GM19395 (cell line): ENCODE measurements at regions not wholly inside any gene's neighbourhood (a gene's known extent, or its start where the extent isn't known, plus 50 kb on each side); places are given as distances from the start of the nearest gene placed in this dataset.
"Not testable (repeated sequence)": the region's sequence is repeated elsewhere in the genome, so short reads cannot be mapped to it uniquely, and the experiment has no call there.

Source experiments
- ATAC-seq: cut with Tn5 transposase; IDR thresholded peaks from one replicate; pipeline ENCODE4 v1.9.1; 2021; ENCODE audit warnings: mild to moderate bottlenecking, moderate library complexity; ENCODE audit not compliant: unreplicated experiment

DNA sequence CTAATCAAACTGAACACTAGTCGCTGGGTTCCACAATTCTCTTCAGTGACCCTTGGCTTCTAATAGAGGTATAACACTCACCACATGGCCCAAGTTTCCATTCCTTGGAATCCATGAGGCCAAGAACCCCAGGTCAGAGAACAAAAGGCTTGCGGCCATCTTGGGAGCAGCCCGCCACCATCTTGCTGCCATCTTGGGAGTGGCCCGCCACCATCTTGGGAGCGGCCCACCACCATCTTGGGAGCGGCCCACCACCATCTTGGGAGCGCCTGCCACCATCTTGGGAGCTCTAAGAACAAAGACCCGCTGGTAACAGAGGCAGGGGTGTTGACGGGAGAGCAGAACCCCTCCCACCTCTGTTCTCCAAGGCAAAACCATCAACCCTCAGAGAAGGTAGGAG lies 493.4 kb downstream of the MATN1 start:
- ATAC-seq, result no peak

DNA sequence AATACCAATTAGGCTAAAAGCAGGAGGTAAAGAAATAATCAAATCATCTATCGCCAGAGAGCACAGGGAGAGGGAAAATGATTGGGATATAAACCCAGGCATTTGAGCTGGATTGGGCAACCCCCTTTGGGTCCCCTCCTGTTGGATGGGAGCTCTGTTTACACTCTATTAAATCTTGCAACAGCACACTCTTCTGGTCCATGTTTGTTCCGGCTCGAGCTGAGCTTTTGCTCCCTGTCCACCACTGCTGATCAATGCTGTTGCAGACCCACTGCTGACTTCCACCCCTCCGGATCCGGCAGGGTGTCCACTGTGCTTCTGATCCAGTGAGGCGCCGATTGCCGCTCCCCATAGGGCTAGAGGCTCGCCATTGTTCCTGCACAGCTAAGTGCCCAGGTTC lies 493.8 kb downstream of the MATN1 start:
- no peak for ATAC-seq

DNA sequence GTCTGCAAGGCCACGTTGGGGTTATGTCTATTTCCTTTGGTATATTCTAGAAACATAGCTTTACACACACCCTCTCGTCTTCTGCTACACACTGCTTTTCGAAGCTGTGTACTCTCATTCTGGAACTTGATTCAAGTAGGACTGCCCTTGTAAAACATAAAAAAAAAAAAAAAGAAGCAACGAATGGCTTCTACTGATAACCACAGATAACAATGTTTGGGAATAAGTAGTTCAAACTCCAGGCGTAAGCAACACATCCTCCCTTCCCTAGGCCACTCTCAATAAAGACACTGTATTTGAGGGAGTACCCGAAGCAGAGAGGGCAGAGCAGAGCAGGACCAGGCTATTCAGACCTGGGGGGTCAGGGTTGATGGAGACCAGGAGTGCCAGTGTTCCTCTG lies 496.7 kb downstream of the MATN1 start:
- ATAC-seq, result no peak

DNA sequence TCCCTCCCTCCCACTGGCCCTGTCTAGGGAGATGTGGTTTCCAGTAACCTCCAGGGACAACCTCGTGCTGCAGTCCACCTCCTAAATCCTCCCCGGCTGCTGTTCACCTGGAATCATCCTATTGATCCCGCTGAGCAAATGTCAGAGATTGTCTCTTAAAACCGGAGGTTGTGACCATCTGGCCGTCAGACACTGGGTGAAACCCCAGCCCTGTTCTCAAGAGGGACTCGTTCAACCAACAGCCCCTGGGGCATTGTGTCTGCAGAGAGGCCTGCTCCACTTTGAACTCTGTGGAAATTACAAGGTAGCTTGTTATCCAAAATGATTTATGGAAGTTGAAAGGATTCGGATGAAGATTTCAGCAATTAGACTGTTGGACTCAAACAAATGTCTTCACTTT lies 498.0 kb downstream of the MATN1 start:
- no peak for ATAC-seq

DNA sequence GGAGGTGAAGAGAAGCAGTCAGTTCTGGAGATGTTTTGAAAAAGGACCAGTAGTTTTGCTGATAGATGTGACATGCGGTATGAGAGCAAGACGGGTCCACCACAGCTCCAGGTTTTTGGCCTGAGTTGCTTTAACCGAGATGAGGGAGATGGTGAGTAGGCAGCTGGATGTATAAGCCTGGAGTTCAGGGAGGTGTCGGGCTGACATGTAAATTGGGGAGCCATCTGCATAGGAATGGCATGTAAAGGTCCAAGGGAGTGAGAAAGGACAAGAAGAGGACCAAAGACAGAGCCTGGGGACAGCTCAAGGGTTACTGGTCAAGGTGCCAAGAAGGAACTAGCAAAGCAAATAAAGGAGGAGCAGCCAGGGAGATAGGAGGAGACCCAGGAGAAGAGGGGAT lies 503.7 kb downstream of the MATN1 start:
- ATAC-seq, result no peak

DNA sequence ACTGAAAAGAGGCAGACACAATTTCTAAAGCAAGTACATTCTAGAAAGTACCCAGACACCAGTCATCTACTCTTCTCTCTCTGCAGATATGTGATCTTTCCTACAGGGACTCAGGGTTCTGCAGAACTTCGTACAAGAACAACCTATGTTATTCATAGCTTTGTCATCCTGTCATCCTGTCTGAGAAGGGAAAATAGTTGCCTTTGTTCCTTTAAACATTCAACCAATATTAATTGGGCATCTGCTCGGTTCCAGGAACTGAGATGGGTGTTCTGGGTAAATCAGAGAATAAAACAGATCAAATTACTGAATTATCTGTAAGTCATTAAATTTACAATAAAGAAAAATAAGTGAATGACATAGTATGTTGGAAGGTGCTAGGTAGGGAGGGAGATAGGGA lies 504.9 kb downstream of the MATN1 start:
- no peak for ATAC-seq

DNA sequence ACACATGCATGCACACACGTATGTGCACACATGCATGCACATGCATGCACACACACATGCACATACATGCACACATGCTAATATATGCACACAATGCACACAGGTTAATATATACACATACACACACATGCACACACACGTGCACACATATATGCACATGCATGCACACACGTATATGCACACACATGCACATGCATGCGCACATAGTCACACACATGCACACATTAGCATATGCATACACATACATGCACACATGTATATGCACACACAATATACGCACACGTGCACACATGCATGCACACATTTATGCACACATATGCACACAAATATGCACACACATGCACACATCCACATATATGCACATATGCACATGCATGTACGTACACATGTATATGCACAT lies 506.8 kb downstream of the MATN1 start:
- no peak for ATAC-seq

DNA sequence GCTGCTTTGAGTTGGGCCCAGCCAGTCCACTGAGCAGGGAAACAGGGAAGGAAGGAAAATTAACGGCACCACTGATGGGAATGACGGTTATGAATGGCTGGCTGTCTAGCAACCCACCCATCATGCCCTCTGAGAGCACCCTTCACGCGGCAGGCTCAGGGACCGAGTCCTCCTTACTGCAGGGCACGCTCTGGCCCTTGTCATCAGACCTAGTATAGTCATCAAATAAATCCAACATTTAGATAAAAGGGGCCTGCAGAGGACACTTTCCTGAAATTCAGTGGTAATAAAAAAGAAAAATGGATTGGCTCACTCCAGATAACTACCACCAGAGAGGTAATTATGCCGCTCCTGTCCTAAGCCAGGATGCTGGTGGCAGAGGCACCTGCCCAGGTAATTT lies 509.4 kb downstream of the MATN1 start:
- no peak for ATAC-seq

DNA sequence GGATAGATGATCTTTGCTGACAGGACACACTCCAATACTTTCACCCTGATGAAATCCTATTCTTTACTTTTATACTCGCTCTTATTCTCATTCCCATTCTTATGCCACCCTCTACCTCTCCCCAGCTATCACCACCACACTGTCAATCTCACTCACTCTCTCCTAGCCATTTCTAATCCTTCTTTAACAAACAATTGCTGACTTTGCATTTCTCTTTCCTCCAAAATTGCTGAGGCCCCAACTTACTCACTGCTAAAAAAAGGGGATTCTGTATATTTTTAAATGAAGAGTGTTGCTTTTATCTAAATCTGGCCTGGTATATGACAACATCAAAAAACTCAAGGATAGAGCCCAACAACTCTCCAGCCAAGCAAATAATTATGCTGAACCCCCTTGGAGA lies 515.4 kb downstream of the MATN1 start:
- ATAC-seq, result not testable (repeated sequence)

DNA sequence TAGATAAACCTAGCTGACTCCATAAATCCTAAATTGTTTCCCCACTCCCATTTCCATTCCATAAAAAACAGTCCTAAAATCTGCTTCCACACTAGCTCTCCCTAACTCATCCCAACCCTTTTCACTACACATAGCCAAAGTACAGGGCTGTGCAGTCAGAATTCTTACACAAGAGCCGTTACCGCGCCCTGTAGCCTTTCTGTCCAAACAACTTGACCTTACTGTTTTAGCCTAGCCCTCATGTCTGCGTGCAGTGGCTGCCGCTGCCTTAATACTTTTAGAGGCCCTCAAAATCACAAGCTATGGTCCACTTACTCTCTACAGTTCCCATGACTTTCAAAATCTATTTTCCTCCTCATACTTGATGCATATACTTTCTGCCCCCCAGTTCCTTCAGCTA lies 516.8 kb downstream of the MATN1 start:
- not testable (repeated sequence) for ATAC-seq

DNA sequence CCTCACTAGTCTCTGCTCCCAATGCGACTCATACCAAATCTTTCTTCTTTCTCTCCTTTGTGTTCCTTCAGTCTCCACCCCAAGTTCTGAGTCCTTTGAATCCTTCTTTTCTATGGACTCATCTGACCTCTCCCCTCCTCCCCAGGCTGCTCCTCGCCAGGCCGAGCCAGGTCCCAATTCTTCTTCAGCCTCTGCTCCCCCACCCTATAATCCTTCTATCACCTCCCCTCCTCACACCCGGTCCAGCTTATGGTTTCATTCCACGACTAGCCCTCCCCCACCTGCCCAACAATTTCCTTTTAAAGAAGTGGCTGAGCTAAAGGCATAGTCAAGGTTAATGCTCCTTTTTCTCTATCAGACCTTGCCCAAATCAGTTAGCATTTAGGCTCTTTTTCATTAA lies 518.5 kb downstream of the MATN1 start:
- ATAC-seq, result not testable (repeated sequence)

DNA sequence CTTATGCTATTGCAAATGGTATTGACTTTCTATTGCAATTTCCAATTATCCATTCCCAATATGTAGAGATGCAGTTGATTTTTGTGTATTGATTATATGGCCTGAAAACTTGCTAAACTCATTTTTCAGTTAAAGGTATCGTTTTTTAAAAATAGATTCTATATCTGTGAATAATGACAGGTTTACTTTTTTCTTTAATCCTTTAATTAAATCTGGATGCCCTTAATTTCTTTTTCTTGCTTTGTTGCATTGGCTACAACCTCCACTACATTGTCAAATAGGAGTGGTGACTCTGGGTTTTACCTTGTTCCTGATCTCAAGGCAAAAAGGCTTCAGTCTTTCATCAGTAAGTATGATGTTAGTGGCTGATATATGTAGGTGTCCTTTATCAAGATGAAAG lies 522.4 kb downstream of the MATN1 start:
- ATAC-seq, result no peak

DNA sequence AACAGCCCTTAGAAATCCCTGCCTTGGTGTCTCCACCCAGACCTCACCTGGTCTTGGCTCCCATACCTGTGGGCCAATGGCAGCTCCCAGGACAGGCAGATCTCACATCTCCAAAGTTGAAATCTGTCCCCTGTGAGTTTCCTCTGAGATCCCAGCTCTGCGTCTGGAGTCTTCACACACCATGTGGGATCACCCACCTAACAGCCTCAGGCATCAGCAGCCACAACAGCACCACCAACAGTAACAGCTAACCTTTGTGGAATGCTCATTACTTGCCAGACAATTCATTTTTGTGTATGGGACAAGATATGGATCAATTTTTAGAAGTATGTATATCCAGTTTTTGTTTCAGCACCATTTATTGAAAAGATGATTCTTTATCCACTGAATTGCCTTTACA lies 523.2 kb downstream of the MATN1 start:
- no peak for ATAC-seq

DNA sequence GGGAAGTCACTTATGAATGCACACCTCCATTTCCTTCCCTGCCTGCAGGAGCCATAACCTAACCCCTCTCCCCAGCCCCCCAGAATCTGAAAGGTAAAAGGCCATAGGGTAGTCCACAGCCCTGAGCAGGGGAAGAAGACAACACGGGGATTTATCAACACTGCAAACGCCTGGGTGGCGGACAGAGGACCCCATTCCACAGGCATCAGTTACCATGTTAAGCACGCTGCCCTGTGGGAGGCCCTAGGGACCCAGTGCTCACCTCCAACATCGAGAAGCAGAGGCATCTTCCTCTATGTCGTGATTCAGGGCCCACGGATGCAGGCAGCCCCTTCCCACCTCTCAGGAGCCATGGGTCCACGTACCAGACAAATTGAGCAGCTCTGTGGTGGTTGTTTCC lies 523.8 kb downstream of the MATN1 start:
- no peak for ATAC-seq

DNA sequence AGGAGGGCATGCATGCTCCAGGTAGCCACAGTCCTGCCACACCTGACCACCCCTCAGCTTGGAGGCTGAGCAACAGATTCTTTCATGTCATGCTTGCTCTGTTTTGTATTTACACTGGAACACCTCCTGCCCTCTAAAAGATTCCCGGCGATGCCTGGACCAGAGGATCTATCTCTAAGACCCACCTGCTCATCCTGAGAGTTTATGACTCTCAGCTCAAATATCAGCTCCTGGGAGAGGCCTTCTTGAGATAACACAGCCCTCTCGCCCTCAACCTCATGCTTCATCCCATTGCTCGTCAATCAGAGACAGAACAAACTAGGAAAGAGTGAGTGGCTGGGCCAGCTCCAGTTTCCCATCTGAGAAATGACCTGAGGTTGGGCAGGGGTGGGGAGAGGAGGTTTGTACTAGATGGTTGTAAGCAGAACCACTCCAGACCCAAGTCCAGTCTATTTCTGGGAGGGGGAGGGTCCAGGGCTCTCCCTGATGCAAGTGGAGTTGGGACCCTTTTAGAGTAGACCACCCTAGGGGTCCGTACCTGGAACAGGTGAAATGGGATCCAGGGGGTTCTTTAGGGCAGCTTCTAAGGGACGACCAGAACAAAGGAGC lies 524.5 kb downstream of the MATN1 start:
- ATAC-seq, result no peak

DNA sequence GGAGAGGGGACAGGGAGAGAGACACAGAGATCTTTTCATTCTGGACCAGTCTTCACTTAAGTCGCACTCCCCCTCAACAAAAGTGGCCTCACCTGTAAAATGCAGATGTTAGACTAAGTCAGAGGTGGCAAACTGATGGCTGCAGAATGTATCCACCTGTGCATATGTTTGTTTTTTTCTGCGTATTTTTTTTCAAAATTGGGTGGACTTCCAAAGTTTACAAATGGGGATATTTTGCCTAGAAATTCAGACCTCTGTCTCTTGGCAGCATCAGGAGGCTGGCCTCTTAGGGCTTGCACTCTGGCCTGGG lies 525.0 kb downstream of the MATN1 start:
- no peak for ATAC-seq

DNA sequence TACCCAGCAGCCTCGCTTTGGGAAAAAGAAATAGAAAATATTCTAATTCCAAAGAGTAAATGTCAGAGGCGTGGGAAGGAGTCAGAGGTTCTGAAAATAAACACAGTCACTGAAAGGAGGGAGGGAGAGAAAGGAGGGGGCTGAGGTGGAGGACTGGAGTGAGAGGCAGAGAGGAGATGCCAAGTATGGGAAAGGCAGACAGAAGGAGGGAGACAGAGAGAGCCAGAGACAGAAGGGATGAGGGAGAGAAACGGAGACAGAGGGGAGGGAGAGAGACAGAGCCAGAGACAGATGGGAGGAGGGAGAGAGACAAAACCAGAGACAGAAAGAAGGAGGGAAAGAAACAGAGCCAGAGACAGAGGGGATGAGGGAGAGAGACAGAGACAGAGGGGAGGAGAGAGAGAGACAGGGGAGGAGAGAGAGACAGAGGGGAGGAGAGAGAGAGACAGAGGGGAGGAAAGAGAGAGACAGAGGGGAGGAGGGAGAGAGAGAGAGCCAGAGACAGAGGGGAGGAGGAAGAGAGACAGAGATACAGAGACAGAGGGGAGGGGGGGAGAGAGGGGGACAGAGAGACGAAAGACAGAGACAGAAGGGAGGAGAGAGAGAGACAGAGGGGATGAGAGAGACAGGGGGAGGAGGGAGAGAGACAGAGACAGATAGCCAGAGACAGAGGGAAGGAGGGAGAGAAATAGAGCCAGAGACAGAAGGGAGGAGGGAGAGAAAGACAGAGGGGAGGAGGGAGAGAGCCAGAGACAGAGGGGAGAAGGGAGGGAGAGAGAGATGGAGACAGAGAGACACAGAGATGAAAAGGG lies 525.5 kb downstream of the MATN1 start:
- ATAC-seq, result no peak

DNA sequence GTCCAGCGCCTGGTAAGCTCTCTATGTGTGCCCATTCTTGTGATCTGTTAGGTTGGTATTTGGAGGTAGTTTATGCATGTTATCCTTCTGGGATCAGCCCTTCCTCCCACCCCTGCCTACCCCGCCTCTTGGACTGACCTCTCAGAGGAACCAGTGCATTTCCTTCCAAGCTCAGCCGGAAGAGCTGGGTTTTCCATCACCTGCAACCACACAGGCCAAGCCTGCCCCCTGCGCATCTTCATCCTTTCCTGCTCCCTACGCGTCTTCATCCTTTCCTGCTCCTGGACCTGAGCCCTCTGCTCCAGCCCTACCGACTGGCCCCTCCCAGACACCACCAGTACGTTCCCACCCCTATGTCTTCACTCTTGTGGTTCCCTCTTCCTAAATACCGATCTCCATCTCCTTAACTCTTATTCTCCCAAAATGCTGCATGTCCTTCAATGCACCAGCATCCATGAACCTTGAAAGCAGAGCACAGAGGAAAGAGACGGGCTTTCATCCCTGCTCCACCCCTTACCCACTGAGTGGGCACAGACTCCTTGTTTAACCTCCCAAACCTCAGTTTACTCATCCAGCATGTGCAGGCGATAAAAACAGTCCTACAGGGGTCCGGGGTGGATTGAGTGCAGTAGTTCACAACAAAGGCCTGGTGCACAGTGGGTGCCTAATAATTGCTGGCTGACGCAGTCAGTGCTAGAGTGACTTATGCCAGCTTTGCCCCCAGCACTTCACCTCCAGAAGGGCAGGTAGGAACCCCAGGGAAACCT lies 526.3 kb downstream of the MATN1 start:
- no peak for ATAC-seq

DNA sequence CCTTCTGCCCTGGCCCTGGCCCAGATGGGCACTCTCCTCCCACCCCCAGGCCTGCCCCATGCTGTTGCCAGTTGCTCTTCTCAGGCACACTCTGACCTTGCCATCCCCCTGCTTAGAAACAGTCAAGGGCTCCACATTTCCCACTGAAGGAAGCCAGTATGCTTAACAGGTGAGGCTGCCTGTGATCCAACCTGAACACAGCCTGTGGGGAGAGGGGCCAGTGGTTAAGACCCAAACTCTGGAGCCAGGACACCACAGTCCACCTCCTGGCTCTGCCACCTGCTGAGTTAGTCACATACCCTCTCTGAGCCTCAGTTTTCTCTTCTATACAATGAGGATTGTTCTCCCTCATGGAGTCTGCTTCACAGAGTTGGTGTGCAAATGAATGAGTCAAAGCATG lies 526.9 kb downstream of the MATN1 start:
- no peak for ATAC-seq

DNA sequence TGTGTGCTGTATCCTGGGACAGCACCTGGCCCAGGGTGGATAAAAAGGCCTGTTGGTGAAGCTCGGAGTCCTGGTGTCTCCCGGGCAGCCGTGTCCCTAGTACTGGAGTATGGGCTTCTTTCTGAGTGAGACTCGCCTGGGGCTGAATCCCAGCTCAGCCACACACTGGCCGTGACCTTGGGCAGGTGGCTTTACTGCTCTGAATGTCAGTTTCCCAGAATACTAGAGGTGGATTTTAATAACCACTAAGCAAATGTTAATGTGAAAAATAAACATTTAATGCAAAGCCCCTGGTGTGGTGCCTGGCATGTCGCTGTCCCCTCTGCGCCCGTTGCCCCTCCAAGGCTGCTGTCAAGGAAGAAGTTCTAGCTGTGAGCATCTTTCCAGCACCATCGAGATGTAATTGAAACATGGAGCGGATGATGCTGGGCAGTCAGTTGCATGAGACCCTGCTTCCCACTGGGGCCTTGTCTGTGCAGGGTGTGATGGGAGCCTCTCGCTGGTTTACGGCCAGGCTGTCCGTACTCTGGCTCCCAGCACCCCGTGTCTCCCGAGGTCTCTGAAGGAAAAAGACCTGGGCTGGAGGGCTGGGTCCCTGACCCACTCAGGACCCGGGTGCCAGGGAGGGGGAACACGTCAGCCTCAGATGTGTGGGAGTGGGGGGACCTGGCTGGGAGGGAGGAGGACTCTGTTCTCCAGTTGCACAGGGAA lies 527.8 kb downstream of the MATN1 start:
- ATAC-seq, result no peak

DNA sequence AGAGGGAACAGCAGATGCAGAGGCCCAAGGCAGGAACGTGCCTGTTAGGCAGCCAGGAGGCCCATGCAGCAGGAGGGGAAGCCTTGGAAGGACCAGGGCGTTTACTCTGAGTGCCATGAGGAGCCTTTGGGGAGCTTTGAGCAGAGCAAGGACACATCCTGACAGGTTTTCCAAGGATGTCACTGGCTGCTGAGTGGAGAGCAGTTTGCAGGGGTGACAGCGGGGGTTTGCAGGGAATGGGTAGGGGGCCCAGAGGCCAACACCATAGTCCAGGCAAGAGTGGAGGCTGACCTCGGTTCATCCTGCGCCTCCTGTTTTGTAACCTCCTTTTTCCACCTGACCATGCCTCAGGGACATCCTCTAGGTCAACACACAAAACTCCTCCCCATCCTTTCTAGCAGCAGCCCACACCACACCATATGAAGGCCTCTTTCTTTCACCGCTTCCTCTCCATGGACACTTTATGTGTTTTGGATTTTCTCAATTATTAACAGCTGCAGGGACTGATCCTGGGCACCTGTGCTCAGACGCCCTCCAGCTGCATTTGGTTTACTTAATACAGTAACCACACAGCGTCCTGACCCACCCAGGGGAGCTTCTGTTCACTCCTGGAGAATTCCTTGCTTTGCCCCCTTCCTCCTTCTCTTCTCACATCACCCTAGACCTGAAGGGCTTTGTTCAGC lies 528.5 kb downstream of the MATN1 start:
- no peak for ATAC-seq
